ENCODE measurements at regions not wholly inside any gene's neighbourhood (a gene's known extent, or its start where the extent isn't known, plus 50 kb on each side); places are given as distances from the start of the nearest gene placed in this dataset.

DNA sequence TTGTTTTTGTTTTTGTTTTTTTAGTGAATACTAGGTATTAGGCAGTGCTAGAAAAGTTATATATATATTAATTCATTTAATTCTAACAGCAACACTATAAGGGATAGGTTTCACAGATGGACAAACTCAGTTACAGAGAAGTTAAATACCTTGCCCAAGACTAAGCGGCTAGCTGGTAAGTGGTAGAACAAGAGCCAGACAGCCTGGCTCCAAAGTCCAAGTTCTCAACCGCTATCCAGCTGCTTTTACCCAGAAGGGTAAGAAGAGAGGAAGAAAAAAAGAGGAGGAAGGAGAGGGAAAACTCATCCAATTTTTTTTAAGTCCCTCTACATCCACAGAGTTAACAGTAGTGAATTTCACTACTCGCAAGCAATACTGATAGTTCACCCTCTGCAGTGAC lies 217.0 kb downstream of the SPRY2 start:
- DNase-seq = no peak

DNA sequence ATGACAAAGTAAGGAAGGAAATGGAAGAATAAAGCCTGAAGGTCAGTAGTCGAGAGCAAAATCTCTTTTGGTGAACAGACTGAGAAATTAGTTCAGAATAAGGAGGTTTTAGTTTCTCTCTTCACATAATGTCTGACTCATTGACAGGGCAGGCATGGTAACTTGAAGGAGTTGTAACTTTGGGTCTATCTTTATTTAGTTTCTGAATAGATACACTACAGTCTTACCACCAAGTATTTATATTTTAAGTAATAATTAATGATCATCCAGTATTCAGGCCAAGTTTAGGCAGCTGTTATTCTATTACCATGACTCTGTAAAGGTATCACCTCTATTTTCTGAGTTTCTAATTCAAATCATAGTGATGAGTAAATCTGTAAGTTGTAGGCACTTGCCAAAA lies 219.9 kb downstream of the SPRY2 start:
- no peak for DNase-seq

DNA sequence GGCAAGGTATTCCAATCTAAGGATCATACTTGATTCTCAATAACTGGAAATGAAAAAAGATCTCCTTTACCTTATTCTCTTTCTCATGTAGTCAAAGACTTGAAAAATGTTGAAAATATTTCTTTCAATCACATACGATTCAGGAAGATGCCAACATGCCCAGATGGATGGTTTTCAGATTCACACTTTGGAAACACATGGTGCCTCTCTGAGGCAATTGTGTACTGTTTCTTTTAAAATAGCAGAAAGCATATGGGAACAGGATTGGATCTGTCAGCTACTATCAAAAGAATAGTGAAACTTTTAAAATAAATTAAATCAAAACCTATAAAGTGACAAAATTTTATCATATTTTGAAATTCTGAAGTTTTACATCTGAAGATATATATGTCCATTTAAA lies 222.4 kb downstream of the SPRY2 start:
- DNase-seq = no peak

DNA sequence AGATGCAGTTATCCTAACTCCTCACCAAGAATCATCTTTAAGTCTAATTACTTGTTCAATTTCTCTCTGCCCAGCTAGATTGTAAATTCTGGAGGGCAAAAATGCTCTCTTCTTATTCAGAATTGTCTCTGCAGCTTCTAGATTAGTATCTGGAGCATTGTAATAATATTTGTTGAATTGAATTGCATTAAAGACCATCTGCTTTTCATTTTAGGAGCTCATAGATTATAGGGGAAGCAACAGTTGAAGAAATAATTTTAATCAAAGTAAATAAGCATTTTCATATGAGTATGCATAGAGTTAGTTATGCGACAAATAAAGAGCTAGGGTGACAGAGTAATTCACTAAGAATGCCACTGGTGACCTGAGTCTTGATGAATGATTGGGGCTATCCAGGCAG lies 222.8 kb downstream of the SPRY2 start:
- DNase-seq = no peak

DNA sequence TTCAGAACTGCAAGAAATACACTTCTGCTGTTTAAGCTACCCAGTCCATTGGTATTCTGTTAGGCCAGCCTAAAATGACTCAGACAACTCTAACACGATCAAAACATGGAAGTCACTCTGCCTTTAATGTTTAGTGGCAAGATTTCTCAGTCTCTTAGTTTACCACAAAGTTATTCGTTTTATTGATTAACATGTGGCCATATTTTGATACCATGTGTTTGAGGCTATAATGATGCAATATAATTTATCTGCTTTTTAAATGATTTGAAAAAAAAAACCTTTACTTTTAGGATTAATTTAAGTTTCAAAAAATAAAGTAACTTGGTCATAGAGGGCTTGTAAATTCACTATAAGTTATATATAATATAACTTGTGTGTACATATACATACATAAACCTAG lies 223.4 kb downstream of the SPRY2 start:
- no peak for DNase-seq

DNA sequence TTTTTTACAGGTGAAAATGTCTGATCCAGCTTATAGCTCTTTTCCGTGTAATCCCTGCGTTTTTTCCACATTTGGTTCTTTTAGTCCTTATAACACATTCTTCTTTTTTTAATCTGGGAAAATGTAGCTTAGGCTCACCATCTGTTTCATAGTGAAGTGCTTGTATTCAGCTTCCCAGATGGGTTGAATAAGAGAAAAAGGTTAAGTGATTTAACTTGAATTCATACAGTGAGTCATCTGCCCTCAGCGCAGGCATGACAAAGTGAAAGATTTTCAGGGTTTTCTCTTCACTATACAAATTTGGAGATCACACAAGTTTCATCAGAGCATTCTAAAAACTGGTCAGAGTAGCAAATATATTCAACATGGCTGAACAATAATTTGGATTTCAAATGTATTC lies 224.8 kb downstream of the SPRY2 start:
- no peak for DNase-seq

DNA sequence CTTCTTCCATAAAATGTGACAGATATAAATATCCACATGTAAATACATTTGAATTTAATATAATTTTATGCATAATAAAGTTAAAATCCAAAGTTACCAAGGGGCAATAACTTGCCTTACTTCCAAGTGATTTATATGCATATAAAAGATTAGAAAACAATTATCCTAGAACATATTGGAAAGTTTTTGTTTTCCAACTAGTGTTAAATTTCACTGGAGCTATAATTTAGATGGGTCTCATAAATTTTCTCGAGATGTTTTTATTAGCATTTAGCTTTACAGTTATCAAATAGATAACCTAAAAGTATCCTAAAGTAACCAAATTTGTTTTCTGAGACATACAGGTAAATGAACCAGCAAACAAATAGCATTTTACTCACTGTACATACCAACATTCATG lies 225.3 kb downstream of the SPRY2 start:
- no peak for DNase-seq

DNA sequence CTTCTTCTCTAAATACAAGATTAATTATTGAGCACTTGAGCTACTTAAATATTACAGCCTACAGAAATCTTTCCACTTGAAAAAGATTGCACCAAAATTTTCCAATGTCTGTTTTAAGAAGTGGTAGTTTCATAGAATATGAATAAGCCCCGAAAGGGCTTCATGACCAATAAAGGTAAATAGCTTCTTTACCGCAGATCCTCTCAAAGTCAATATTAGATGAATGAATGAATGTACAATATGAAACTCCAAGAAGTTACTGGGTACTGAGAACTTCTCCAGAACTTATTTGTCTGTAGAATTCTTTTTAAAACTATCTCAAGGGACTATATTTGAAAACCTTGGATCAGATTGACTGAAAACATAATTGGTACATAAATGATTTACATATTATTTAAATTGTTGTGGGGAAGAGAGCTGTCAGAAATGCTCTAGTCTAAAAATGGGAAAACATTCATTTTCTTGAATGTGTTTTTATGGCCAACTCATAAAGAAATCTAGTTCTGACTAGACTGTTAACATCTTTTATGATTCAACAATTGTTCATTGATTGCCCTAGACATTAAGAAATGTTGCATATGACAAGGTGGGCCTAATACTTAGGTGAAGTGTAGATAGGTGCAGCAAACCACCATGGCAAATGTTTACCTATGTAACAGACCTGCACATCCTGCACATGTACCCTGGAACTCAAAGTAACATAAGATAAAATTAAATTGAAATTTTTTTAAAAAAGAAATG lies 227.0 kb downstream of the SPRY2 start:
- DNase-seq = no peak

DNA sequence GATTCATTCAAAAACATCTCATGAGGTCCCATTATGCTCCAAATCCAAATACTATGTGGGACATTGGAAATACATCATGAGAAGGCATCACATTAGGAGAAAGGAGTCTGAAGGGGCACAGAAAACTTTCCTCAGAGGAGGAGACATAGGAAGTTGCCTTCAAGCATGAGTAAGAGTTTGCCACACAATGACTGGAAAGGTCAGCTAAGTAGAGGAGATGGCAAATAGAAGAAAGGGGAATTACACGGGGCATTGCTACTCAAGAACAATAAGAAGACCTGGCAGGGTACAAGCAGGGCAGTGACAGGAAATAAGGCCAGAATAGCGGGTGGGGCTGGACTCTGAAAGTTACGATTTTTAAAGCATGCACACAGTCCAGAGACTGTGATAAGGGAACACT lies 231.6 kb downstream of the SPRY2 start:
- DNase-seq = no peak

DNA sequence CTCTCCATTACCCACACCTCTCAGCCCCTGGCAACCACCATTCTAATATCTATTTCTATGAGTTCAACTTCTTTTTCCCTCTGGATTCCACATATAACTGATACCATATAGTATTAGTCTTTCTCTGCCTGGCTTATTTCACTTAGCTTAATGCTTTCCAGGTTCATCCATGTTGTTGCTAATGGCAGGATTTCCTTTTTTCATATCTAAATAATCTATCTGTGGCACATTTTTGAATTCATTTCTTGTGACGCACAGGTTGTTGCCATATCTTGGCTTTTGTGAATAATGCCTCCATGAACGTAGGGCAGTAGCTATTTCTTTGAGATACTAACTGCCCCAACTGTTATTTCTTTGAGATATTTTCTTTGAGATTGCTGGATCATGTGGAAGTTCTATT lies 235.6 kb downstream of the SPRY2 start:
- DNase-seq = no peak

DNA sequence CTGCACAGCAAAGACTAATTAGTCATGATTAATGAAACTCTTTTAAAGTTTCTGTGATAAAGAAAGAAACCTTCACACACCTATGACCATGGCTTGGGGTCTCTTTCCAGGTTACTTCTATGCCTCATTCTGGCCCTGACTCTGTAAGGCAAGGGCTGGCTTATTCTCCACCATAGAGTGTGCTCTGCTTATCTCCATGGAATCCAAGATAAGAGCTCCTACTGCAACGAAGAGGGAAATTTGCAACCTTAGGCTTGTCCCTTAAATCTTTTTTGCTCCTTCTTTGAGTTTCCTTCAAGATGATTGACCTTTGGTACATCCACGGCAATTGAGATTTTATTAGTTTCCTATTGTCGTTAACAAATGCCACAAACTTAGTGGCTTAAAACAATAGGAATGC lies 239.9 kb downstream of the SPRY2 start:
- no peak for DNase-seq

DNA sequence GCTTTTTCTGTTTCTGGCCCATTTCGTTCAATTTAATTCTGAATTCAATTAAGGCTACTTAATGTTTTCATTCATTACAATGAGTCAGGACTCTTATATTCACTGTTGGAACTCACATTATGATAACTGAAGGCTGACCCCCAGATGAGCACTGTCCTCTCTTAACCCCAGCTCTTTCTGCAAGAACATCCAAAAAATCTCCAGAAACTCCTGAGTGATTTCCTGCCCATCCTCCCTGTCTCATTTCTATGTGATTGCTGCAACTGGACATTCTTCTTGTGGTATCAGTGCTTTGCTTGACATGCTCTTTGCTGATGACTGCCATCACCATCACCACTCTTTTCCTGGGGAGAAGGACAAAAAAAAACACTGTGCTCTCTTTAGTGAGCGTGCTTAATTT lies 240.3 kb downstream of the SPRY2 start:
- no peak for DNase-seq

DNA sequence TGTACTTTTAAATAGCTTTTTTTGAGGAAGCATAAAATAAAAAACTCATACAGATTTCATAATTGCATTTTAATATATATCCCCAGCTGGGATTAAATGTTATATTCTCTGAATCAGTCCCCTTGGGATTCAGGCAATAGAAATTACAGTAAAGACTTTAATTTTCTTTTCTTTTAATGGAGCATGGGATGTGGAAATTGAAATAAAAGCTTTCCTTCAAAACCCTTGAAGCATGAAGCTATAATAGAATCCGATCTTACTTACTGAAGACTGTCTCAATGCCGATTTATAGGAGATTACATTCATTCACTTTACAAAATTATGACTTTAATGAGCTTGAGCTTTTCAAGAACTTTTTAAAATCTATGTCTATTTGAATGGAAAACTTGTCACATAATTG lies 243.4 kb downstream of the SPRY2 start:
- DNase-seq = no peak

DNA sequence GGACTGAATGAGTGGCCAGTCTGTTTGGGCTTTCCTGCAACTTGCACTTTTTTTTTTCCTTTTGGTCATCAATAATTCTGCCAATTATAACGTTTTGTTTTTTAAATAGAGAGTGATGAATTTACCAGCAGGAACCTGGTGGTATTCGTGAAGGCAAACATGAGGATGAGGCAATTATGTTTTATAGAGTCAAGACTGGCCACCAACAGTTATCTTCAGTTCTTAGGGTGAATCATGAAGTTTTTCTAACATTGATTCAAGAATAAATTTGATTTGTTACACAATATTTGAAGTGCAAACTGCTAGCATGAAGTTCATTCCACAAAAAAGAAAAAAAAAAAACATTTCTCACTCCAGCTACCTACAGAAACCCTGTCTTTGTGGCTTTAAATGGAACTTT lies 244.5 kb downstream of the SPRY2 start:
- DNase-seq = no peak

DNA sequence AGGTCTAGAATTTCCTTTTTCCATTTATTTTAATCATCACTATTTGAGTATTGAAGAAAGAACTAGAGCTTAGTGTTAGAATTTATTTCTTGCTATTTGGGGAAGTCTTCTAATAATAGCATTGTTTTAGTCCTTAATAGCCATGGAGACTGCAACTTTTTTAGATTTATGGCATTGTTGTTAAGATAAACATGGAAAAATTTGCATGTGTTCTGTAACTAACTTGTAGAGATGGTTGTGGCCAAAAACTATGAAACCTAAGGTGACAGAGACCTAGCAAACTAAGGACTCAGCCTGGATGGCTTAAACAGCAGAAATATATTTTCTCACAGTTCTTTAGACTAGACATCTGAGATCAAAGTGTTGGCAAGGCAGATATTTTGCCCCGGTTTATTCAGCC lies 246.4 kb downstream of the SPRY2 start:
- DNase-seq = no peak

DNA sequence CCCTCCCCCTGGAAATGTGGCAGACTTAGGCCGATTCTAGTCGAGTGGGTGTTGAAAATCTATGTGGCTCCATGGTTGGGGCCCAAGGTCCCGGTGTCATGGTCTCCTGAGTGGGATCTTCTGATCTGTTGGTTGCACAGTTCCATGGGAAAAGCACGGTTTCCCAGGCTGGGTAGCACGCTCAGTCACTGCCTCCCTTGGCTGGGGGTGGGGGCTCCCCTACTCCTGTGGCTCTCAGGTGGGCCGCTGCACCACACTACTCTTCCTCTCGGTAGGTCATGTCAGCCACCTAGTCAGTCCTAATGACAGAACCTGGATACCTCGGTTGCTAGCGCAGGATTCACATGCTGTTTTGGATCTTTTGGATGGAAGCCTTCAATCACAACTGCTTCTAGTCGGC lies 247.0 kb downstream of the SPRY2 start:
- DNase-seq = no peak

DNA sequence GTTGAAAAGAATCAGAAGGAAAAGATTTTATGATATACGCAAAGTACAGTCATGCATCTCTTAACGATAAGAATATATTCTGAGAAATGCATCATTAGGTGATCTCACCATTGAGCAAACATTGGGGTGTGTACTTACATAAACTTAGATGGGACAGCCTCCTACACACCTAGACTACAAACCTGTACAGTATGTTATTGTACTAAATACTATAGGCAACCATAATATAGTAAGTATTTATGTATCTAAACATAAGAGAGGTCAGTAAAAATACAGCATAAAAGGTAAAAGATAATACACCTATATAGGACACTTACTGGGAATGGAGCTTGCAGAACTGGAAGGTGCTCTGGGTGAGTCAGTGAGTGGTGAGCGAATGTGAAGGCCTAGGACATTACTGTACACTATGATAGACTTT lies 254.6 kb downstream of the SPRY2 start:
- no peak for DNase-seq

DNA sequence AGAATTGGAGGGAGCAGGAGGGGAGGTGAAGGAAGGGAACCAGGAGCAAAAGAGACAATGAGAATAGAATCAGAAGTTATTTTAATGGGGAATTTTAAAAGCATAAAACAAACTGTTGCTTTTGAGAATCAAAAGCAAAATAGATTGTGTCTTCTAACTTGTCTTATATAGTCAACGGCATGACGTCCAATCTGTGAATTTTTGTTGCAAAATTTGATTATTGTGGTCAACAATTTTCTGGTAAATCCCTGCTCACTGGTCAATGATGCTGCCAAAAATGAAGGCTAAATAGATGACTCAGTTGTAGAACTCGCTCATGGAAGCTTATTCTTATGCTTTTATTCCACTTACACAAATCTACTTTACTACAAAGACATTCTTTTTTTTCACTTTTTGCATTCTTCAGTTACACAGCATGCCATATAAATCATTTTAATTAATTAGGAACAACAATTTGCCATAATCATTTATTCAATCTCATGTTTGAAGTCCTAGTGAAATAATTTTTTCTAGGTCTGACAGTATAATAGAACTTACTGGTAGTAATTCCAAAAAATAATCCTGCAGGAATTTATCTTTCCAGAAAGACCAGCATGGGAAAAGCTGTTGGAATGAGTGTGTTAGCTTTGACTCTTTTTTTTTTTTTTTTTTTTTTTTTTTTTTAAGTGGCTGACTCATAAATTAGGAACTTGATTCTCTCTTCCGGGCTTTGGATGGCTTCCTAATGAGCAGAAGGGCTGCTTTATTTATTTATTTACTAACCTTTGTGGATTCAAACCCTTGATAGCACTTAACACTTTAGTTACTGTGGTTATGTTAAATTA lies 256.9 kb downstream of the SPRY2 start:
- no peak for DNase-seq

DNA sequence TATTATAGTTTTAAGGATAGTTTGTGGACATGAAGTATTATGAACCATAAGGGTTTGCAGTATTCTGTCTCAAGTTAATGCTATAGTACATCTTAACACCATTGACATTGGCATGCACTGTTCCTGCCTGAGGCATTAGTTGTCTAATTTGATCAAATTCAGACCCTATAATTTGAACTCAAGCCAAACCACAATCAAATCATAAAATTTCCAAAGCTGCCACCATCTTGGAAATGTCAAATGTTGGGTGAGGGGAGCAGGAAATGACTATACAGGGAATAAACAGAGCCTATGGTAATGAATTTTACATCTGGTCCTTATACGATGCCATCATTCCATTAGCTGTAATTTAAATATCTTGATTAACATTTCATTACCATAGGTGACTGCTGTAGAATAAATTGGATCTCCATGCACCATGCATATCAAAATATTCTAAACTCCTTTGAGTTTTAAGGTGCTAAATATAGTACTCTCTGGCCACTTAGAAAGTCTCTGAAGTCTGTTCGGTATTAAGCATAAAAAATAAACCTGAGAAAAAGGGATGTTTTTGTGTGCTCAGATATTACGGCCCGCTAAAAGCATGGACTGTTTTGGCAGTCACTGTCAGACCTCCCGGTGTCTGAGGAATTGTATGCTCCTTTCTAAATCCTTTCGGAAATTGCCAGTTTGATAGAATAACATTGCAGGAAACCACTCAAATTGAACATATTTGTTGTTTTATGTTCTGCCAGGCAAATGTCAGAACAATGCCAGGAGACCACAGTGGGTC lies 257.7 kb downstream of the SPRY2 start:
- DNase-seq = no peak

DNA sequence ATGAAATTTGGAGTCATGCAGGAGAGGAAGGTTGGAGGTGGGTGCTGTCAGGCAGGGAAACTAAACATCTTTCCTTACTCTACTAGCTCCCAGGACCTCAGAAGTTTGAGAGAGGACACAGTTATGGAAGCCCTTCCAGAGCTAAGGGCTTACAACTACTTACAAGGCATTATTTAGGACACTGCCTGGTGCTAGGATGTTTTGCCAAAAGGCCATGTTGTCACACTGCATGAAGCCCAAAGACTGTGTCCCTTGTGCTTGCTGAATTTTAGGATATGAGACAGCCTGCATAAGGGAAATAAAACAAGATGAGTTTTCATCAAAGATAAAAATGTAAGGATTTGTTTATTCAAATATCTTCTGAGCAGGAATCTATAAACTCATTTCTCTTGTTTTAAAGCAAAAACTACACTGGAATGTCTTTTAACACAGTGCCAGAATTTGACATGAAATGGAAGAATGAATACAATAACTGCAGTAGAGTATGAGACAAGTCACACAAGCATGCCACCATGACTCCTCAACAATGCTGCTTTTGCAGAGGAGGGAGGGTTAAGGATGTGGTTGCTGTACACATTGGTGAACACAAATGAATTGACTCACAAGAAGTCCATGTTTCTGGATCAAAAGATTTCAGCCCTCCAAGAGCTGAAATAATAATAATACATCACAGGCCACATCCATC lies 258.4 kb downstream of the SPRY2 start:
- no peak for DNase-seq

DNA sequence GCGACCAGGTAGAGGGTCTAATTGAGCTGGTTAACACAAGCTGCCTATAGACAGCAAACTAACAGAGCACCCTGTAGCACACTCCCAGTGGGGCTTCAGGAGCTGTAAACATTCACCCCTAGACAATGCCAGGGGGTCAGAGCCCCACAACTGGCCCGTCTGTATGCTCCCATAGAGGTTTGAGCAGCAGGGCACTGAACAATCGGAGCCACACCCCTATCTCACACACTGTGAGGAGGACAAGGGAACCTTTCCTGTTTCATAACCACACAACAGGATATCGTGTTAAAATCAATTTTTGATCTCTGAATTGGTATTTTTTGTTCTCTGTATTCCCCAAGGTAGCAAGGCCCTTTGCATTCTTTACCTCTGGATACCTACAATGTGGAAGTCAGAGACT lies 266.1 kb downstream of the SPRY2 start:
- no peak for DNase-seq

DNA sequence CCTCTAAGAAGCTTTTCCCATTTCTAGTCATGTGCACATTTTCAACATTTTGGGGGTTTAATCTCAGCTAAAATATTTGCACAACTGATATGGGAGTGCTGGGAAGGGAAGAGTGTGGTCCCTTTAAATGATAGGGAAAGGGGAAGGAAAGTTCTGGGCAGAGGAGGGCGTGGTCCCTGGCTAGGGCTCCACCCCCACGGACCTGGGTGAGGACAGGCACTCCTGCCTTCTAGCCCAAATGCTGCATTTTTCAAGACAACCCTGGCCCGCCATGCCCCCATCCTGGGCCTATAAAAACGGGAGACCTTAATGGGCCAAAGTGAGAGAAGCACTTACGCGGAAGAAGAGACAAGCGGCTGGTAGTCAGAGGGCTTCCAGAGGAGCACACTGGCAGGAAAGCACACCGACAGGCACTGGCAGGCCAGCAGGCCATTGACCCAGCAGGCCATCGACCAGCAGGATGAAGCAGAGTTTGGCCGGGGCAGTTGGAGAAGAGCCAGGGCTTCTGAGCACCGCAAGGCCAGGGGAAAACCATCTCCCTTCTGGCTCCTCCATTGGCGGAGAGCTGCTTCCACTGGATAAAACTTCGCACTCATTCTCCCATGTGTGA lies 266.7 kb downstream of the SPRY2 start:
- no peak for DNase-seq

DNA sequence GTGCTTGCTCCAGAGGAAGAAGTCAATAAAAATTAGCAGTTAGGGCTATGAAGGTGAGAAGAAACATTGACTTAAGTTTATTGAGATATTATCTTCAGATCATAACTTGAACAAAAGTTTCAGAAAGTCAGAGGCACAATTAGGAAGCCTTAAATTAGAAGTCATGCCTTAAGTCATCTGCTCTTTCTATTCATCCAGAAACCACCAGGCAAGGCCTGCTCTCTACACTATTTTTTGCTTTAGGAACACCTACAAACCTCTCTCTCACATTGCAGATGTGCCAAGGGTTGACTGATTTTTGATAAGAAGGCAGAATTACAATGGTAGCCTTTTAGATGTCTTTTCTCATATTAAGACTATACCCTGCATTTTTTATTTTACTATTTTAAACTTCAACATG lies 268.7 kb downstream of the SPRY2 start:
- DNase-seq = no peak

All from GOT3 (cell line).